ENCODE measurements at regions not wholly inside any gene's neighbourhood (a gene's known extent, or its start where the extent isn't known, plus 50 kb on each side); places are given as distances from the start of the nearest gene placed in this dataset.
"Not testable (repeated sequence)": the region's sequence is repeated elsewhere in the genome, so short reads cannot be mapped to it uniquely, and the experiment has no call there.

- ATAC-seq (ENCODE audit: insufficient read depth, low FRiP score) (no peak), DNase-seq (no peak)
- Histone ChIP-seq H3K4me1 (ENCODE audit: control insufficient read depth in 5 of 5, insufficient read depth in 5 of 5, low read length in 5 of 5) (no peaks in the 10 kb centered on the region), H3K4me3 (no peak overlapping the region), H3K9me3 (ENCODE audit: control insufficient read depth in 4 of 4, insufficient read depth in 3 of 4, low read length in 3 of 4) (peaks cover 0 to 19% (median 1%) of the 10 kb centered on the region in 4 donors), H3K36me3 (ENCODE audit: control insufficient read depth in 4 of 4, insufficient read depth in 4 of 4, low read length in 4 of 4) (no peaks in the 10 kb centered on the region), H3K27me3 (ENCODE audit: control insufficient read depth in 3 of 3, insufficient read depth in 3 of 3, low read length in 2 of 3) (no peaks in the 10 kb centered on the region), H3K27ac (ENCODE audit: low read depth in 1 of 2, low read length in 1 of 2) (no peak overlapping the region), H3K9ac (ENCODE audit: insufficient read depth in 1 of 2, low read length in 2 of 2) (no peak overlapping the region)
- WGBS, 2 donors, result 65 to 69% methylated on average over 11 of the region's 11 CpGs
- TF ChIP-seq CTCF (IDR thresholded peaks at IDR 0.05; ENCODE audit: control extremely low read depth, extremely low read depth), result no peak
These were observed 386.3 kb downstream of the TMEM121 start for GRCh38 chr14:105912641-105913180.

- no peaks in the 10 kb centered on the region for H3K4me1 ChIP-seq (ENCODE audit: control insufficient read depth in 5 of 5, insufficient read depth in 5 of 5, low read length in 5 of 5)
- H3K9ac ChIP-seq (ENCODE audit: insufficient read depth in 1 of 2, low read length in 2 of 2), result no peak overlapping the region
- no peak for TF ChIP-seq CTCF (IDR thresholded peaks at IDR 0.05; ENCODE audit: control extremely low read depth, extremely low read depth)
- ATAC-seq (ENCODE audit: insufficient read depth, low FRiP score) (no peak), DNase-seq (no peak)
- peaks cover 0 to 19% (median 1%) of the 10 kb centered on the region in 4 donors for H3K9me3 ChIP-seq (ENCODE audit: control insufficient read depth in 4 of 4, insufficient read depth in 3 of 4, low read length in 3 of 4)
- no peak overlapping the region for H3K4me3 ChIP-seq
- H3K27ac ChIP-seq (ENCODE audit: low read depth in 1 of 2, low read length in 1 of 2), result no peak overlapping the region
- H3K36me3 ChIP-seq (ENCODE audit: control insufficient read depth in 4 of 4, insufficient read depth in 4 of 4, low read length in 4 of 4), result no peaks in the 10 kb centered on the region
- no peaks in the 10 kb centered on the region for H3K27me3 ChIP-seq (ENCODE audit: control insufficient read depth in 3 of 3, insufficient read depth in 3 of 3, low read length in 2 of 3)
- 80 to 84% methylated on average over 7 to 9 of the region's 9 CpGs for WGBS, 2 donors
These were observed 386.8 kb downstream of the TMEM121 start for GRCh38 chr14:105913221-105913620.

- Histone ChIP-seq H3K27ac (ENCODE audit: low read depth in 1 of 2, low read length in 1 of 2) (no peak overlapping the region), H3K9ac (ENCODE audit: insufficient read depth in 1 of 2, low read length in 2 of 2) (no peak overlapping the region), H3K27me3 (ENCODE audit: control insufficient read depth in 3 of 3, insufficient read depth in 3 of 3, low read length in 2 of 3) (no peaks in the 10 kb centered on the region), H3K36me3 (ENCODE audit: control insufficient read depth in 4 of 4, insufficient read depth in 4 of 4, low read length in 4 of 4) (no peaks in the 10 kb centered on the region), H3K4me3 (no peak overlapping the region), H3K9me3 (ENCODE audit: control insufficient read depth in 4 of 4, insufficient read depth in 3 of 4, low read length in 3 of 4) (peaks cover 0 to 19% (median 1%) of the 10 kb centered on the region in 4 donors), H3K4me1 (ENCODE audit: control insufficient read depth in 5 of 5, insufficient read depth in 5 of 5, low read length in 5 of 5) (no peaks in the 10 kb centered on the region)
- no peak for TF ChIP-seq CTCF (IDR thresholded peaks at IDR 0.05; ENCODE audit: control extremely low read depth, extremely low read depth)
- WGBS, 2 donors, result 62 to 75% methylated on average over 5 of the region's 5 CpGs
- ATAC-seq (ENCODE audit: insufficient read depth, low FRiP score) (no peak), DNase-seq (no peak)
These were observed 387.5 kb downstream of the TMEM121 start for GRCh38 chr14:105913861-105914260.

GRCh38 chr14:105914281-105914680 lies 387.9 kb downstream of the TMEM121 start:
- not testable (repeated sequence) for H3K4me1 ChIP-seq (ENCODE audit: control insufficient read depth in 5 of 5, insufficient read depth in 5 of 5, low read length in 5 of 5); H3K36me3 ChIP-seq (ENCODE audit: control insufficient read depth in 4 of 4, insufficient read depth in 4 of 4, low read length in 4 of 4); DNase-seq; H3K27ac ChIP-seq (ENCODE audit: low read depth in 1 of 2, low read length in 1 of 2); ATAC-seq (ENCODE audit: insufficient read depth, low FRiP score); H3K4me3 ChIP-seq; H3K9ac ChIP-seq (ENCODE audit: insufficient read depth in 1 of 2, low read length in 2 of 2); H3K27me3 ChIP-seq (ENCODE audit: control insufficient read depth in 3 of 3, insufficient read depth in 3 of 3, low read length in 2 of 3)
- WGBS, 2 donors, result 76 to 81% methylated on average over 7 to 12 of the region's 12 CpGs
- peaks cover 0 to 19% (median 1%) of the 10 kb centered on the region in 4 donors for H3K9me3 ChIP-seq (ENCODE audit: control insufficient read depth in 4 of 4, insufficient read depth in 3 of 4, low read length in 3 of 4)
